Fibroblast of pulmonary artery (primary cell): ENCODE measurements at regions not wholly inside any gene's neighbourhood (a gene's known extent, or its start where the extent isn't known, plus 50 kb on each side); places are given as distances from the start of the nearest gene placed in this dataset.
A peak's percentile ranks its signal among the peaks of the same experiment; 100 is the strongest.

Source experiments
- DNase-seq: peaks from one replicate; pipeline ENCODE4 v3.0.0-alpha.2; 2010; ENCODE audit warnings: low read depth
- H3K4me3 ChIP-seq: replicated peaks from 2 replicates; pipeline ENCODE4 v1.5.1; 2011; ENCODE audit warnings: low read depth, mild to moderate bottlenecking, control low read depth, low read length, moderate library complexity
- CTCF ChIP-seq: IDR thresholded peaks from 2 replicates; pipeline ENCODE4 v1.5.1; 2011; ENCODE audit warnings: mild to moderate bottlenecking, control low read depth, low read length, inconsistent platforms; ENCODE audit errors: missing control alignments

GRCh38 chr3:159783780-159784742, 204.6 kb upstream of the IL12A start:
- DNase-seq, result no peak
- TF ChIP-seq CTCF, result no peak
- H3K4me3 ChIP-seq, result no peak overlapping the region

- TF ChIP-seq CTCF, result no peak
- DNase-seq, result peak; percentile 53
- no peak overlapping the region for H3K4me3 ChIP-seq
Observed at GRCh38 chr3:159785273-159785708, 203.3 kb upstream of the IL12A start.

GRCh38 chr3:159786489-159787177, 202.0 kb upstream of the IL12A start:
- TF ChIP-seq CTCF, result no peak
- DNase-seq, result no peak
- H3K4me3 ChIP-seq, result no peak overlapping the region

- no peak for TF ChIP-seq CTCF
- DNase-seq, result peak; percentile 87
- H3K4me3 ChIP-seq, result no peak overlapping the region
Observed at GRCh38 chr3:159787178-159787574, 201.5 kb upstream of the IL12A start.

- no peak overlapping the region for H3K4me3 ChIP-seq
- TF ChIP-seq CTCF, result no peak
- peak; percentile 74 for DNase-seq
Observed at GRCh38 chr3:159787794-159788205, 200.8 kb upstream of the IL12A start.

- no peak for DNase-seq
- no peak overlapping the region for H3K4me3 ChIP-seq
- TF ChIP-seq CTCF, result no peak
Observed at GRCh38 chr3:159788291-159788690, 200.3 kb upstream of the IL12A start.
